ENCODE measurements at regions not wholly inside any gene's neighbourhood (a gene's known extent, or its start where the extent isn't known, plus 50 kb on each side); places are given as distances from the start of the nearest gene placed in this dataset.

- TF ChIP-seq POLR2AphosphoS5 (IDR thresholded peaks at IDR 0.05) (no peak), CTCF (IDR thresholded peaks at IDR 0.05 in 8 of 11, conservative IDR thresholded peaks at IDR 0.05 in 3 of 11) (no peak)
Observed at GRCh38 chr18:42484648-42485047, 529.6 kb downstream of the PIK3C3 start.

All from spleen (tissue), 7 donors.